GM23338 (cell line): ENCODE measurements at regions not wholly inside any gene's neighbourhood (a gene's known extent, or its start where the extent isn't known, plus 50 kb on each side); places are given as distances from the start of the nearest gene placed in this dataset.

Experiments used
- NANOG ChIP-seq: IDR thresholded peaks from 2 replicates; pipeline ENCODE4 v1.6.1; 2016; ENCODE audit warnings: antibody characterized with exemption, borderline replicate concordance
- POLR2AphosphoS5 ChIP-seq: IDR thresholded peaks from 2 replicates; pipeline ENCODE4 v1.6.1; 2016; ENCODE audit warnings: antibody characterized with exemption, low read depth
- REST ChIP-seq: IDR thresholded peaks from one replicate; pipeline ENCODE4 v1.6.1; 2018; ENCODE audit warnings: antibody characterized with exemption; ENCODE audit not compliant: unreplicated experiment
- STAT1 ChIP-seq: IDR thresholded peaks from one replicate; pipeline ENCODE4 v1.6.1; 2016; ENCODE audit warnings: antibody characterized with exemption; ENCODE audit not compliant: unreplicated experiment
- ZNF462 ChIP-seq: fragments of 250-450 bp; sonication (Bioruptor Pico); IDR thresholded peaks from 2 replicates; pipeline ENCODE4 v1.5.0; 2020; ENCODE audit warnings: mild to moderate bottlenecking, moderate library complexity

GRCh38 chr6:43977404-43978111, 149.7 kb downstream of the MRPL14 start (continued):
- TF ChIP-seq ZNF462 = no peak
- no peak for TF ChIP-seq NANOG
- TF ChIP-seq REST = no peak
- TF ChIP-seq POLR2AphosphoS5 = no peak
- TF ChIP-seq STAT1 = no peak
